ENCODE measurements at regions not wholly inside any gene's neighbourhood (a gene's known extent, or its start where the extent isn't known, plus 50 kb on each side); places are given as distances from the start of the nearest gene placed in this dataset.

DNA sequence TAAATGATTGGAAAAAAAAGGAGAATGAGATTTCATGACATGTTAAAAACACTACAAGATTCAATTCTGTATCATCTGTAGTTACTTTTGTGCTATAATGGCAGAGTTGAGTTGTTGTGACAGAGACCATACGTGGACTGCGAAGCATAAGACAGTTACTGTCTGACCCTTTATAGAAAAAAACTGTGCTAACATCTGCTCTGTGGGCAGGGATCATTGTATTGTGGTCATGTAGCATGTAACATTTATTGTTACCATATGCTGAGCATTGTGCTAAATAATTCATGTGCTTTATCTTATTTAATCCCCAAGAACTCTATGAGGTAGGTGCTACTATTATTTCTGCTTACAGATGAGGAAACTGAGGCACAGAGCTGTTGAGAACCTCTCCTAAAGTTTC, 147.3 kb upstream of the HMHB1 start:
- no peak for DNase-seq (ENCODE audit: low spot score)

DNA sequence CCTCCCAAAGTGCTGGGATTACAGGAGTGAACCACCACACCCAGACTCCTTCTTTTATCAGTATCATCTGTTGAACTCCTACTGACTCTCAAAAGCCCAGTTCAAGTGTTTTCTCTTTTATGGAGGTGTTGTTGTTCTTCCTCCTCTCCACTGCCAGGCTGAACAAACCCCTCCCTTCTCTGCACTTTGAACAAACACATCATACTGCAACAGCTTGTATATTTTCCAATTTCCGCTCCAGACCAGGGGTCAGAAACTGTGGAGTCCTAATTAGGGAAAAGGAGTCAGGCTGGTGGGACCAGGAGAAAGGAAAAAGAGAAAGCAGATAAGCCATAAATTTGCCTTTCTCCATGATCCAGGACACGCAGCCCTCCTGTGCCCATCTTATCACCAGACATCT, 148.1 kb upstream of the HMHB1 start:
- DNase-seq (ENCODE audit: low spot score), result no peak

DNA sequence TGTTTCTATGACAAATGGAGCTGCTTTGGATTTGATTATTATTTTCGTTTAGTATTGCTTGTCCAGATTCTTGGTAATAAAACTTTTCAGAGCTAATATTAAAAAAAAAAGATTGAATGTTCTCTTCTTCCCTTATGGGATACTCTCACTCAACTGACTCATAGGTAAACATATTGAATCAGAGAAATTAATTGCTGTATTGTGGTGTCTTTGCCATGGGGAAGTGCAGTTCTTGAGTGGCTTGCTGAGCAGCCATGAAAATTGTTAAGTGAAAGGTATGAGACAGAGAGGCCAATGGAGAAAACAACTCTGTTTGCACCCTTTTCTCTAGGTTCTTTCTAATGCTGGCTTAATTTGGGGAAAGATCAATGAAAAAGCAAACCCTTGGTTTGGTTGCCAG, 149.9 kb upstream of the HMHB1 start:
- no peak for DNase-seq (ENCODE audit: low spot score)

- DNase-seq (ENCODE audit: low spot score), result no peak
Observed at GRCh38 chr5:143660625-143661024, 151.3 kb upstream of the HMHB1 start.

DNA sequence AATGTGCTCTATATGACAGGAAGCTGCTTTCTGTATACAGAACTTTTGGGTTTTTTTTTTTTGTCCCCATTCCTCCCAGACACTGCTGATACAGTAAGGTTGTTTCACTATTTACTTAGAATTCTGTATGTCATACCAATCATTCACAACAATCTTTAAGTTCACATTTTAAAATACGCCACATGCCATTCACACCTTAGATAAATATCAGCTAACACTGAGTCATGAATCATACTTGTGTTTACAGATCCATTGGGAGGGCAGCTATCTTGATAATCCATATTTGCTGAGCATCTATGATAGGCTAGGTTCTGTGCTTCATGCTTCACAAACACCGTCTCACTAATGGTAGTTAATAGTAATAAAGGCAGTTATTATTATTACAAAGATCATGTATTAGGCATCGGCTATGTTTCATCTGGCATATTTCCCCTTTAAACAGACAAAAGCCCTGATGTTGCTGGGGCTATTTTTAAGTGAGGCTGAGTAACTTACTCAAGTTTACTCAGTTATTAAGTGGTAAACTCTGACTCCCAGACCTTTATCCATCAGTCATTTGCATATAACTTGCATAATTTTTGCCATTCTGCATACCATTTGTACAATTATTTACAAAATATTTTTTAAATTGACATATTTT, 152.2 kb upstream of the HMHB1 start:
- no peak for DNase-seq (ENCODE audit: low spot score)

GRCh38 chr5:143658956-143659355, 153.0 kb upstream of the HMHB1 start:
- no peak for DNase-seq (ENCODE audit: low spot score)

DNA sequence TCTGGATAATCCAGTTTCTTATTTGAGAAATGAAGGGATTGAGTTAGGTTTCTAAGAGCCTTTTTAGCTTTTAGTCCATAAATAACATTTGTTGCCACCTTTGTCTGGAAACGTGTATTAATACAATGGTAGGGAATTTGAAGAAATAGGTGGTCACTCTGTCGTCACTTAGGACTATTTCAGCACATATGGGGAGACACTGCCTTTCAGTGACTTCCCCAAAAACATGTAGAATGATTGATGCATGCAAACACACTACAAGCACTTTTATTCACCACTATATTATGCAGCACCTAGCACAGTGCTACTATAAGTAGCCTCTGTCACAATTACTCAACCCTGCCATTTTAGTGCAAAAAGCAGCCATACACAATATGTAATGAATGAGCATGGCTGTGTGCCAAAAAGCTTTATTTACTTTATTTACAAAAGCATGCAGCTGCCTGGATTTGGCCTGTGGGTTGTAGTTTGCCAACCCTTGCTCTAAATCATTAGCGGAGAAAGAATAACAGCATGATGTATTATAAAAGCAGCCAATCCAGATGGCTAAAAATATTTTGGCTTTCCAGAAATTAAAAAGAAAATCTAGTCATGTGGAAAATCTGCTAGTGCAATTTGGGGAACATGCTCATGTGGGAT, 154.2 kb upstream of the HMHB1 start:
- no peak for DNase-seq (ENCODE audit: low spot score)

DNA sequence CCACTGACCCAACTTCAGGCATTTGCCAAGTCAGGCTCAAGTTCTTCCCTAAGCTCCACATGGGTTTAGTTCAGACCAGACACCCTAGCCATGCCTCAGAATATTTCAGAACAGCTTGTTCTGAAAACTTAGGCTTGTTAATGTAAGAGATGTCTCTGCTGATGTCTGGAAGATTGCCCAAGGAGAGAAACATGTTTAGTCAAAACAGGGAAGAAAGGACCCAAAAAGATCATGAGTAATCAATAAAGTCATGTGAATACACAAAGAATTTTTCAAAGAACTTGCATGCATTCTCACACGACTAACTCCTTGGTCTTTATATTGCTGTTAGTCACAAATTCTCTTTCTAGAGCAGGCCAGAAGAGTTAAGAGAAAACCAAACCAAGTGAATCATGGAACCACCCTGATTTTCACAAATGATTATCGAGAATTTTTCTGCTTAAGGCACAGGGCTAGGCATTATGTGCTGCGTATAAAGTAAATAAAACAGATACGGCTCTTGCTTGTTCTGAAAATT, 158.1 kb upstream of the HMHB1 start:
- DNase-seq (ENCODE audit: low spot score), result no peak

DNA sequence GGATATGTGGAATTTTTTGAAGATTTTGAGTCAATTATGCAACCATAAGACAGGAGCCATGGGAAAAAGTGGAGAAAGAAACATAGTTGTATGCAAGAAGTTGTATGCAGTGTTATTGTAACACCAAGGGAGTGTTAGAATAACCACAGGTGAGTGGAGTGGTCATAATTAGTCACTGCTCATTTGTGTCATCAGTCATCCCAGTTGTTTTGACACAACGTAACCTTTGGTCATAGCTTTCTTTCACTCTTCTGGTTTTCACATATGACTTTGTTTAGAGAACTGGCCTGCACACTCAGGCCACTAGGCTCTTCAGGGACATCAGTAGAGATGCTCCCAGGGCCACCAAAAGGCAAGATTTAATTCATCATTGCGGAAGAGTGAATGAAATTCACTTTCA, 158.7 kb upstream of the HMHB1 start:
- DNase-seq (ENCODE audit: low spot score), result no peak

- no peak for DNase-seq (ENCODE audit: low spot score)
Observed at GRCh38 chr5:143652108-143652700, 159.8 kb upstream of the HMHB1 start.

GRCh38 chr5:143649937-143650621, 161.9 kb upstream of the HMHB1 start:
- DNase-seq (ENCODE audit: low spot score), result no peak

- DNase-seq (ENCODE audit: low spot score), result no peak
Observed at GRCh38 chr5:143648696-143649095, 163.3 kb upstream of the HMHB1 start.

- no peak for DNase-seq (ENCODE audit: low spot score)
Observed at GRCh38 chr5:143646961-143647360, 165.0 kb upstream of the HMHB1 start.

DNA sequence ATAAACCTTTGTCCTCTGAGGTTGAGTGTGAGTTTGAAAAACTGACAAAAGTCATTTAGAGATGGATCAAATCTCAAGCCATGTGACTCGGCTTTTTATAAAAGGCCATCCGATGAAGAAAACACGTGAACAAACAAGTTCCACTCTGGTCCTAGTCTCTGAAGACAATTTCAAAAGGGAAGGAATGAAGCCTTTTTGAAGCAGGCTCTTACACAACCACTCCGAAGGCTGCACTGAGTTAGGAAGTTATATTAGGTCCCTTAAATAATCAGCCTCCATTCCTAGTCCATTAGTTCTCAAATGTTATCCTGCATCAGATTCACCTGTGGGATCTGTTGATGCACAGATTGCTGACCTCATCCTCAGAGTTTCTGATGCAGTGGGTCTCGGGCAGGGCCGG, 166.6 kb upstream of the HMHB1 start:
- DNase-seq (ENCODE audit: low spot score), result no peak

GRCh38 chr5:143644727-143645126, 167.2 kb upstream of the HMHB1 start:
- no peak for DNase-seq (ENCODE audit: low spot score)

DNA sequence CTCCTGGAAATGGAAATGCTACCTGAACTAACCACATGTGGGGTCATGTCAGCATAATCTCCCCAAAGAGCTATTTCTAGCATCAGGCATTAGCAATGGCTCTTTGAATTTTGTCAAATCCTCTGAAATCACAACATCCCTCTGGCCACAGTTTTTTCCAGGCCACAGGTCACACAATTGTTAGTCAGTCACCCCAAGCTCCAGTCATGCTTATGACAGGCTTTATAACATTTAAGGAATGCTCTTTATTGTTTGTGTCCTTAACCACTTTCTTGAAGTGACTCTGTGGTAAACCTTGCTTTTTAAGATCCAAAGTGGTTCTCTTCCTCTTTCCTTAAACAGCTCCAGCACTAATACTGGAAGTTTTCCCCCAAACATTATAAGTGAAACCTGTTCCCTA, 169.2 kb upstream of the HMHB1 start:
- no peak for DNase-seq (ENCODE audit: low spot score)

- DNase-seq (ENCODE audit: low spot score), result no peak
Observed at GRCh38 chr5:143641549-143642355, 170.2 kb upstream of the HMHB1 start.

DNA sequence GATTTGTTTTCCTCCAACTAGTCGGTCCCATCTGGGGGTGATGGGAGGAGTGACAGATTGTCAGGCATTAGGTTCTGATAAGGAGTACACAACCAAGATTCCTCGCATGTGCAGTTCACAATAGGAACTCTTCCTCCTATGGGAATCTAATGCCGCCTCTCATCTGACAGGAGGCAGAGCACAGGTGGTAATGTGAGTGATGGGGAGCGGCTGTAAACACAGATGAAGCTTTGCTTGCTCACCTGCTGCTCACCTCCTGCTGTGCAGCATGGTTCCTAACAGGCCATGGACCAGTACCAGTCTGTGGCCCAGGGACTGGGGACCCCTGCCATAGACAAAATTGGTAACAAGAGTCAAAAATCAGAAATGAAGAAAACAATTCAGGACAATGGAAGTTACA, 173.3 kb upstream of the HMHB1 start:
- no peak for DNase-seq (ENCODE audit: low spot score)

GRCh38 chr5:143636931-143637528, 174.9 kb upstream of the HMHB1 start:
- DNase-seq (ENCODE audit: low spot score), result no peak

DNA sequence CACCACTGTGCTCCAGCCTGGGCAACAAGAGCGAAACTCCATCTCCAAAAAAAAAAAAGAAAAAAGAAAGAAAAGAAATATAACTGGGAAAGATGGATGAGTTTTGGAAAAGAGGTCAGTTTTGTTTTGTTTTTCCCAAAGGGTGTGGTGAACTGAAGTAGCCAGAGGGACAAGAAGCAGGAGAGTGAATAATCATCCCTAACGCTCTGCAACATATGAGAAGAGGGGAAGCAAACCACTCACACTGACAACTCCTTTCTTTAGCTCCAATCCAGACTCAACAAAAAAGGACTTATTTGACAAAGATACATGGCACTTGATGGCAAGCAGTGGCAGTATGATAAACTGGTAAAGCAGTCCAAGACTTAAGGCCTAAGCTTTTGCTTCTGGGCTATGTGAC, 176.1 kb upstream of the HMHB1 start:
- DNase-seq (ENCODE audit: low spot score), result no peak

- no peak for DNase-seq (ENCODE audit: low spot score)
Observed at GRCh38 chr5:143635146-143635752, 176.7 kb upstream of the HMHB1 start.

Data from globus pallidus (tissue), 1 donor.